Inflammatory macrophage (primary cell): ENCODE measurements at regions not wholly inside any gene's neighbourhood (a gene's known extent, or its start where the extent isn't known, plus 50 kb on each side); places are given as distances from the start of the nearest gene placed in this dataset.

Experiments used
- DNase-seq, 2 donors: peaks; one replicate each; pipeline ENCODE4 v3.0.0-alpha.2; 2020 to 2022

GRCh38 chr2:173419506-173419905, 64.8 kb downstream of the CDCA7 start:
- no peak for DNase-seq

GRCh38 chr2:173424886-173425285, 70.2 kb downstream of the CDCA7 start:
- no peak for DNase-seq

- no peak for DNase-seq
Observed at GRCh38 chr2:173427887-173428668, 73.4 kb downstream of the CDCA7 start.

- DNase-seq = no peak
Observed at GRCh38 chr2:173431191-173431590, 76.5 kb downstream of the CDCA7 start.

GRCh38 chr2:173432049-173432754, 77.5 kb downstream of the CDCA7 start:
- DNase-seq = peak; percentile 13 to 29

GRCh38 chr2:173434762-173435569, 80.3 kb downstream of the CDCA7 start:
- no peak for DNase-seq

- no peak for DNase-seq
Observed at GRCh38 chr2:173435574-173435973, 80.9 kb downstream of the CDCA7 start.

GRCh38 chr2:173436088-173436487, 81.4 kb downstream of the CDCA7 start:
- no peak for DNase-seq

- no peak for DNase-seq
Observed at GRCh38 chr2:173441222-173441621, 86.5 kb downstream of the CDCA7 start.

- no peak for DNase-seq
Observed at GRCh38 chr2:173442542-173442941, 87.9 kb downstream of the CDCA7 start.

- DNase-seq = no peak
Observed at GRCh38 chr2:173446722-173447121, 92.0 kb downstream of the CDCA7 start.

GRCh38 chr2:173448938-173449471, 94.3 kb downstream of the CDCA7 start:
- peak; percentile 66 to 77 for DNase-seq

GRCh38 chr2:173451118-173451517, 96.4 kb downstream of the CDCA7 start:
- no peak for DNase-seq

- DNase-seq = no peak
Observed at GRCh38 chr2:173451941-173452340, 97.3 kb downstream of the CDCA7 start.

- DNase-seq = no peak
Observed at GRCh38 chr2:173452416-173452815, 97.7 kb downstream of the CDCA7 start.

GRCh38 chr2:173456960-173457359, 102.3 kb downstream of the CDCA7 start:
- DNase-seq = no peak

GRCh38 chr2:173457366-173457765, 102.7 kb downstream of the CDCA7 start:
- no peak for DNase-seq

- DNase-seq = no peak
Observed at GRCh38 chr2:173458991-173459780, 104.5 kb downstream of the CDCA7 start.

GRCh38 chr2:173462892-173463840, 108.5 kb downstream of the CDCA7 start:
- DNase-seq = no peak

- no peak for DNase-seq
Observed at GRCh38 chr2:173463846-173464245, 109.2 kb downstream of the CDCA7 start.

- DNase-seq = no peak
Observed at GRCh38 chr2:173467751-173468150, 113.1 kb downstream of the CDCA7 start.
